ENCODE measurements at regions not wholly inside any gene's neighbourhood (a gene's known extent, or its start where the extent isn't known, plus 50 kb on each side); places are given as distances from the start of the nearest gene placed in this dataset.

DNA sequence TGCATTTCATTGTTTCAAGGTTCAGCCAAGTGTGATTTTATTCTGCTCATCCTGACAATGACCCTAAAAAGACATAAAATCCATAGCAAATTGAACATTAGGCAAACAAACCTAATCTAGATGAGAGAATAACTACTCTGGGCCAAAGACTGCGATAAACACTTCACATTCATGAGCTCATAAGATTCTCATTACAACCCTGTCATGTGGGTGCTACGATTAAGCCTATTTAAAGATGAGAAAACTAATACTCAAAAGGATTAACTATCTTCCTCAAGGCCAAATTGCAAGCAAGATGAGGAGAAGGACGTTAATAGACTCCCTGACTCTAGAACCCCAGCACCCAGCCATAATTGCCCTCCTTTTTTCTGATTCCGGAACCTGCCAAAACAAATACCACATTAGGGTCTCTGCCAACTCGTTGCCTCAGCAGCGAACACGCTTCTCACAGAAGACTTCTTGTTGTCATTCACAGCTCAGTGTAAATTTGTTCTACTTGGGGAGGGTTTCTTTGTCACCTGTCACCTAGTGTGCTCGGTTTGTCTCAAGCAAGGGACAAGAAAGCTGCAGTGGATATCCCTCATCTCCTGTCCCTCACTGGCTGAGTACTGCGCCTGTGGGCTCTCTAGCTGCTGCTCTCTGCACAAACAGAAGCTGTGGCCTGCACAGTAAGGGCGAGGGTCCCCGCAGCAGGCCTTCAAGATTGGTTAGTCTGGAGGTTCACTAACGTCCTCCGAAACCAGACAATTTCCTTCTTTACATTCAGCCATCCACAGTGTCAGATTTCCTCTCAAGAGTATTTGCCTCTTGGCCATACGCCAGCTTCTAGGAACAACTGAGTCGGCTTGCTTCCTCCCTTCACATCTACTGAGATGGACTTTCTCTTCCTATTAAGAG lies 200.0 kb upstream of the UBE2E2 start:
- TF ChIP-seq, protein P1, sequence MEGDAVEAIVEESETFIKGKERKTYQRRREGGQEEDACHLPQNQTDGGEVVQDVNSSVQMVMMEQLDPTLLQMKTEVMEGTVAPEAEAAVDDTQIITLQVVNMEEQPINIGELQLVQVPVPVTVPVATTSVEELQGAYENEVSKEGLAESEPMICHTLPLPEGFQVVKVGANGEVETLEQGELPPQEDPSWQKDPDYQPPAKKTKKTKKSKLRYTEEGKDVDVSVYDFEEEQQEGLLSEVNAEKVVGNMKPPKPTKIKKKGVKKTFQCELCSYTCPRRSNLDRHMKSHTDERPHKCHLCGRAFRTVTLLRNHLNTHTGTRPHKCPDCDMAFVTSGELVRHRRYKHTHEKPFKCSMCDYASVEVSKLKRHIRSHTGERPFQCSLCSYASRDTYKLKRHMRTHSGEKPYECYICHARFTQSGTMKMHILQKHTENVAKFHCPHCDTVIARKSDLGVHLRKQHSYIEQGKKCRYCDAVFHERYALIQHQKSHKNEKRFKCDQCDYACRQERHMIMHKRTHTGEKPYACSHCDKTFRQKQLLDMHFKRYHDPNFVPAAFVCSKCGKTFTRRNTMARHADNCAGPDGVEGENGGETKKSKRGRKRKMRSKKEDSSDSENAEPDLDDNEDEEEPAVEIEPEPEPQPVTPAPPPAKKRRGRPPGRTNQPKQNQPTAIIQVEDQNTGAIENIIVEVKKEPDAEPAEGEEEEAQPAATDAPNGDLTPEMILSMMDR (IDR thresholded peaks at IDR 0.05 in 2 of 3, conservative IDR thresholded peaks at IDR 0.05 in 1 of 3; ENCODE audit: borderline replicate concordance in 1 of 3, insufficient read depth in 1 of 3, low read depth in 2 of 3, low read length in 2 of 3) = no peak
- TF ChIP-seq JUND (IDR thresholded peaks at IDR 0.05) (no peak), POLR2A (IDR thresholded peaks at IDR 0.05; ENCODE audit: borderline replicate concordance, extremely low read depth, insufficient read depth, insufficient read length) (no peak), EZH2 (IDR thresholded peaks at IDR 0.05) (no peak), SP1 (IDR thresholded peaks at IDR 0.05; ENCODE audit: low read depth) (no peak), RAD21 (IDR thresholded peaks at IDR 0.05; ENCODE audit: low read depth) (no peak)
- TF ChIP-seq, protein P2, sequence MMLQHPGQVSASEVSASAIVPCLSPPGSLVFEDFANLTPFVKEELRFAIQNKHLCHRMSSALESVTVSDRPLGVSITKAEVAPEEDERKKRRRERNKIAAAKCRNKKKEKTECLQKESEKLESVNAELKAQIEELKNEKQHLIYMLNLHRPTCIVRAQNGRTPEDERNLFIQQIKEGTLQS (IDR thresholded peaks at IDR 0.05) = no peak
